NCI-H1694 treated with DMSO at 0.1 percent for 48 hours (cell line): ENCODE measurements at regions not wholly inside any gene's neighbourhood (a gene's known extent, or its start where the extent isn't known, plus 50 kb on each side); places are given as distances from the start of the nearest gene placed in this dataset.
"Not testable (repeated sequence)": the region's sequence is repeated elsewhere in the genome, so short reads cannot be mapped to it uniquely, and the experiment has no call there.

ENCODE experiments used
- DNase-seq: peaks from one replicate; lab custom pipeline; 2025; lab: John Stamatoyannopoulos, UW

GRCh38 chr2:234275515-234275914 lies 221.4 kb downstream of the ARL4C start:
- peak; percentile 38 for DNase-seq

- no peak for DNase-seq
These were observed 222.8 kb downstream of the ARL4C start for GRCh38 chr2:234273887-234274584.

- no peak for DNase-seq
These were observed 221.8 kb downstream of the SPP2 start for GRCh38 chr2:234272069-234272850.

GRCh38 chr2:234271338-234271737 lies 220.8 kb downstream of the SPP2 start:
- DNase-seq, result peak; percentile 15

- DNase-seq, result no peak
These were observed 219.3 kb downstream of the SPP2 start for GRCh38 chr2:234269769-234270204.

- no peak for DNase-seq
These were observed 217.0 kb downstream of the SPP2 start for GRCh38 chr2:234267534-234267933.

- DNase-seq, result no peak
These were observed 216.4 kb downstream of the SPP2 start for GRCh38 chr2:234266952-234267351.

- DNase-seq, result no peak
These were observed 214.7 kb downstream of the SPP2 start for GRCh38 chr2:234265206-234265605.

GRCh38 chr2:234261736-234262135 lies 211.2 kb downstream of the SPP2 start:
- DNase-seq, result no peak

GRCh38 chr2:234259440-234259839 lies 208.9 kb downstream of the SPP2 start:
- DNase-seq, result no peak

- DNase-seq, result no peak
These were observed 208.2 kb downstream of the SPP2 start for GRCh38 chr2:234258562-234259141.

- peak; percentile 79 for DNase-seq
These were observed 207.5 kb downstream of the SPP2 start for GRCh38 chr2:234257859-234258561.

- DNase-seq, result no peak
These were observed 206.0 kb downstream of the SPP2 start for GRCh38 chr2:234256516-234256915.

- DNase-seq, result no peak
These were observed 204.4 kb downstream of the SPP2 start for GRCh38 chr2:234254783-234255521.

GRCh38 chr2:234252772-234253171 lies 202.3 kb downstream of the SPP2 start:
- peak; percentile 25 for DNase-seq

GRCh38 chr2:234251326-234252271 lies 201.1 kb downstream of the SPP2 start:
- no peak for DNase-seq

- no peak for DNase-seq
These were observed 200.4 kb downstream of the SPP2 start for GRCh38 chr2:234250926-234251325.

- DNase-seq, result no peak
These were observed 199.4 kb downstream of the SPP2 start for GRCh38 chr2:234249873-234250272.

GRCh38 chr2:234249034-234249735 lies 198.7 kb downstream of the SPP2 start:
- no peak for DNase-seq

GRCh38 chr2:234248213-234248710 lies 197.8 kb downstream of the SPP2 start:
- not testable (repeated sequence) for DNase-seq
